B cell (primary cell): ENCODE measurements at regions not wholly inside any gene's neighbourhood (a gene's known extent, or its start where the extent isn't known, plus 50 kb on each side); places are given as distances from the start of the nearest gene placed in this dataset.

Source experiments
- ATAC-seq: fragments of 200-7000 bp; cut with Tn5 transposase; one replicate; pipeline ENCODE4 v1.10.0; 2021; ENCODE audit warnings: low read depth, mild to moderate bottlenecking, moderate number of reproducible peaks, moderate library complexity
- CTCF ChIA-PET: fragments of 350-600 bp; sonication (Branson Sonifier 250); formaldehyde crosslinking; loops from one replicate; lab custom pipeline; 2021; ENCODE audit warnings: antibody characterized with exemption, inconsistent platforms; lab: Charles Lee
- POLR2A ChIA-PET: fragments of 350-600 bp; sonication (Branson Sonifier 250); formaldehyde crosslinking; loops from one replicate; lab custom pipeline; 2021; ENCODE audit warnings: antibody characterized with exemption; lab: Charles Lee
- DNase-seq: peaks from one replicate; pipeline ENCODE4 v3.0.0; 2013
- H2AFZ ChIP-seq: 2 replicates; pipeline ENCODE4 v1.6.1; 2012; ENCODE audit warnings: mild to moderate bottlenecking, low read depth, low read length; ENCODE audit not compliant: insufficient read depth, poor library complexity, severe bottlenecking
- H3K27ac ChIP-seq, 2 donors: 1 replicate in 1 of 2; 2 replicates in 1 of 2; pipeline ENCODE4 v1.5.1; 2012 to 2013; ENCODE audit warnings: low read length in 2 of 2, mild to moderate bottlenecking in 2 of 2, moderate library complexity in 1 of 2
- H3K27me3 ChIP-seq, 4 experiments: fragments of 200-600 bp in 1 of 4; sonication (generic) in 1 of 4; replicated peaks in 1 of 4; 1 replicate in 2 of 4; 2 replicates in 2 of 4; pipeline versions ENCODE4 v1.6.1 to v1.7.0; 2013 to 2016; ENCODE audit warnings: low read length in 3 of 4, mild to moderate bottlenecking in 2 of 4, mixed read lengths in 1 of 4, moderate library complexity in 1 of 4; ENCODE audit not compliant: insufficient read depth in 4 of 4, control insufficient read depth in 3 of 4; ENCODE audit errors: control extremely low read depth in 1 of 4
- H3K36me3 ChIP-seq, 2 experiments: replicated peaks in 1 of 2; 1 replicate in 1 of 2; 2 replicates in 1 of 2; pipeline versions ENCODE4 v1.6.1 to v1.7.1; 2013; ENCODE audit warnings: low read length in 1 of 2; ENCODE audit not compliant: insufficient read depth in 2 of 2, control insufficient read depth in 1 of 2; ENCODE audit errors: control extremely low read depth in 1 of 2, extremely low read depth in 1 of 2
- H3K4me1 ChIP-seq, 2 donors: fragments of 200-600 bp in 1 of 2; sonication (generic) in 1 of 2; 1 replicate in 1 of 2; 2 replicates in 1 of 2; pipeline versions ENCODE4 v1.5.1 to v1.6.1; 2013 to 2017; ENCODE audit warnings: low read length in 2 of 2; ENCODE audit not compliant: control insufficient read depth in 2 of 2, insufficient read depth in 2 of 2
- H3K4me2 ChIP-seq: replicated peaks from 2 replicates; pipeline ENCODE3; 2012; ENCODE audit warnings: mild to moderate bottlenecking, low read depth, low read length; ENCODE audit not compliant: poor library complexity, severe bottlenecking
- H3K4me3 ChIP-seq, 5 experiments: fragments of 200-600 bp in 1 of 5; sonication (generic) in 1 of 5; 1 replicate in 3 of 5; 2 replicates in 2 of 5; pipeline versions ENCODE4 v1.5.1 to v1.7.0; 2011 to 2016; ENCODE audit warnings: low read length in 4 of 5, mild to moderate bottlenecking in 4 of 5, low read depth in 2 of 5, control low read depth in 1 of 5, moderate library complexity in 1 of 5; ENCODE audit not compliant: insufficient read depth in 1 of 5; ENCODE audit errors: control extremely low read depth in 1 of 5, extremely low read depth in 1 of 5
- H3K79me2 ChIP-seq: fragments of 200-600 bp; sonication (generic); one replicate; pipeline ENCODE4 v1.6.0; 2016; ENCODE audit warnings: low read length; ENCODE audit not compliant: control insufficient read depth, insufficient read depth
- H3K9ac ChIP-seq: fragments of 200-600 bp; sonication (generic); 2 replicates; pipeline ENCODE4 v1.6.1; 2017; ENCODE audit warnings: mild to moderate bottlenecking, low read length, moderate library complexity
- H3K9me3 ChIP-seq, 3 donors: one replicate each; pipeline versions ENCODE4 v1.6.1 to v1.7.1; 2013; ENCODE audit warnings: low read length in 2 of 3; ENCODE audit not compliant: control insufficient read depth in 2 of 3, insufficient read depth in 1 of 3; ENCODE audit errors: control extremely low read depth in 1 of 3
- H4K20me1 ChIP-seq: 2 replicates; pipeline ENCODE4 v1.6.0; 2012; ENCODE audit warnings: mild to moderate bottlenecking, low read length; ENCODE audit not compliant: insufficient read depth, control insufficient read depth, poor library complexity, severe bottlenecking
- H3K27ac Mint-ChIP-seq: one replicate; pipeline ENCODE4 v1.8.0; 2021; ENCODE audit warnings: mixed read lengths
- H3K27me3 Mint-ChIP-seq: one replicate; pipeline ENCODE4 v1.8.0; 2021; ENCODE audit warnings: mixed read lengths
- H3K4me1 Mint-ChIP-seq: one replicate; pipeline ENCODE4 v1.8.0; 2021; ENCODE audit warnings: mixed read lengths
- H3K4me3 Mint-ChIP-seq: one replicate; pipeline ENCODE4 v1.8.0; 2021; ENCODE audit warnings: mixed read lengths
- H3K9me3 Mint-ChIP-seq: one replicate; pipeline ENCODE4 v1.8.0; 2022; ENCODE audit warnings: mixed read lengths; ENCODE audit not compliant: insufficient read depth
- EZH2 ChIP-seq: IDR thresholded peaks from 2 replicates; pipeline ENCODE4 v1.6.1; 2012; ENCODE audit warnings: borderline replicate concordance, low read depth, mild to moderate bottlenecking, moderate library complexity, low read length; ENCODE audit not compliant: insufficient read depth, poor library complexity, severe bottlenecking
- WGBS: methylation state at CpG from one replicate; pipeline ENCODE4 v1.1.5; 2013; ENCODE audit warnings: missing lambda C conversion rate; ENCODE audit not compliant: insufficient coverage; 5-methylcytosine and 5-hydroxymethylcytosine counted together
- intact Hi-C: fragments of 100-400 bp; cut with micrococcal nuclease; formaldehyde crosslinking; loops from one replicate; pipeline ENCODE4 v1.10.0; 2022
- TF ChIP-seq, protein P1 (sequence below): fragments of 200-600 bp; IDR thresholded peaks from one replicate; pipeline ENCODE4 v1.8.0; 2022; ENCODE audit warnings: antibody characterized with exemption, mild to moderate bottlenecking

DNA sequence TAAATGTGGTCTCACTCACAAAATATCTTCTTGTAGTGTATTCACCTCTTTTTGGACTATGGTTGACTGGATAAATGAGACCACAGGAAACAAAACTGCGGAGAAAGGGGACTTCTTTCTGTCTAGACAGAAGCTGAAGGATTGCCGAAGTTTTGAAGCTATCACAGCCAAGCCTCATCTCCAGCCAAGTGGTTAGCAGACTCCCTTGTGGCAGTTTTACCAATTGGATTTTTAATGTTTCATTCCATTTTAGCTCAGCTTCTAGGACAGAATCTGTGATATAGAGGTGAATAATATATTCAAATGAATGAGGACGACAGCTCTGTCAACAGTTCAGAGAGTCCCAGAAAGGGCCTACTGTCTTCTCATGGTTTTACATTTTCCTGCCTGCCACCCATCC lies 215.7 kb upstream of the ZNF608 start:
- H3K9ac ChIP-seq: no peak overlapping the region
- 93% methylated on average over 3 of the region's 3 CpGs for WGBS
- H3K79me2 ChIP-seq: no peaks in the 10 kb centered on the region
- ATAC-seq (no peak), DNase-seq (no peak)
- H3K4me3 Mint-ChIP-seq: no peak overlapping the region
- no peaks in the 10 kb centered on the region for H4K20me1 ChIP-seq
- no peaks in the 10 kb centered on the region for H3K9me3 ChIP-seq
- ChIA-PET CTCF (no interaction called here), POLR2A (no interaction called here)
- H3K4me1 ChIP-seq: peaks cover 4 to 7% of the 10 kb centered on the region in 2 donors
- no peaks in the 10 kb centered on the region for H3K9me3 Mint-ChIP-seq
- H2AFZ ChIP-seq: no peak overlapping the region
- H3K4me1 Mint-ChIP-seq: peaks cover 7% of the 10 kb centered on the region
- H3K27ac Mint-ChIP-seq: no peak overlapping the region
- TF ChIP-seq EZH2: no peak
- TF ChIP-seq, protein P1, sequence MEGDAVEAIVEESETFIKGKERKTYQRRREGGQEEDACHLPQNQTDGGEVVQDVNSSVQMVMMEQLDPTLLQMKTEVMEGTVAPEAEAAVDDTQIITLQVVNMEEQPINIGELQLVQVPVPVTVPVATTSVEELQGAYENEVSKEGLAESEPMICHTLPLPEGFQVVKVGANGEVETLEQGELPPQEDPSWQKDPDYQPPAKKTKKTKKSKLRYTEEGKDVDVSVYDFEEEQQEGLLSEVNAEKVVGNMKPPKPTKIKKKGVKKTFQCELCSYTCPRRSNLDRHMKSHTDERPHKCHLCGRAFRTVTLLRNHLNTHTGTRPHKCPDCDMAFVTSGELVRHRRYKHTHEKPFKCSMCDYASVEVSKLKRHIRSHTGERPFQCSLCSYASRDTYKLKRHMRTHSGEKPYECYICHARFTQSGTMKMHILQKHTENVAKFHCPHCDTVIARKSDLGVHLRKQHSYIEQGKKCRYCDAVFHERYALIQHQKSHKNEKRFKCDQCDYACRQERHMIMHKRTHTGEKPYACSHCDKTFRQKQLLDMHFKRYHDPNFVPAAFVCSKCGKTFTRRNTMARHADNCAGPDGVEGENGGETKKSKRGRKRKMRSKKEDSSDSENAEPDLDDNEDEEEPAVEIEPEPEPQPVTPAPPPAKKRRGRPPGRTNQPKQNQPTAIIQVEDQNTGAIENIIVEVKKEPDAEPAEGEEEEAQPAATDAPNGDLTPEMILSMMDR: no peak
- no peak overlapping the region for H3K4me3 ChIP-seq
- no peak overlapping the region for H3K4me2 ChIP-seq
- H3K27me3 Mint-ChIP-seq: no peaks in the 10 kb centered on the region
- H3K27ac ChIP-seq: no peak overlapping the region
- intact Hi-C loops: no loop called here
- no peaks in the 10 kb centered on the region for H3K36me3 ChIP-seq
- no peaks in the 10 kb centered on the region for H3K27me3 ChIP-seq

DNA sequence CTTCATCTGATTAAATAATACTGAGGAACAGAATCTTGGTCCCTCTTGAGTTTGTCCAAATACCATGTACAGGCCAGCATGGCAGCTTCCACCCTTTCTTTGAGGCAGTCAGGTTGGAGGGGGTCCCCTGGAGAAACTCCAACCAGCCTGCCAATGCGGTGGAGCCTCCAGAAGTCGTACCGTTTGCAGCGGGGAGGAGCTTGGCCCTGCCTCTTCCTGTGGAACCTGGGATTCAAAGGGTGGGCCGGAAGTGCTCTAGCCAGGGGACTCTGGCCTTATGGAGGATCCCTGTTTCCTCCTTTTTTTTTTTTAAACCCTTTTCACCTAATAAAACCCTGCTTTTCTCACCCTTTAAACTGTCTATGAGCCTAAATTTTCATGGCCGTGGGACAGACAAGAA lies 216.3 kb upstream of the ZNF608 start:
- Histone ChIP-seq H3K79me2 (no peaks in the 10 kb centered on the region), H3K9ac (no peak overlapping the region), H2AFZ (no peak overlapping the region), H3K27me3 (no peaks in the 10 kb centered on the region), H3K4me2 (no peak overlapping the region), H3K36me3 (no peaks in the 10 kb centered on the region), H3K4me1 (peaks cover 4 to 7% of the 10 kb centered on the region in 2 donors), H4K20me1 (no peaks in the 10 kb centered on the region), H3K27ac (no peak overlapping the region), H3K9me3 (no peaks in the 10 kb centered on the region), H3K4me3 (no peak overlapping the region)
- TF ChIP-seq, protein P1: no peak
- TF ChIP-seq EZH2: no peak
- peaks cover 7% of the 10 kb centered on the region for H3K4me1 Mint-ChIP-seq
- WGBS: 98% methylated on average over 4 of the region's 6 CpGs
- intact Hi-C loops: no loop called here
- DNase-seq (no peak), ATAC-seq (no peak)
- no peak overlapping the region for H3K27ac Mint-ChIP-seq
- H3K4me3 Mint-ChIP-seq: no peak overlapping the region
- CTCF ChIA-PET: no interaction called here
- POLR2A ChIA-PET: no interaction called here
- H3K27me3 Mint-ChIP-seq: no peaks in the 10 kb centered on the region
- no peaks in the 10 kb centered on the region for H3K9me3 Mint-ChIP-seq
